ENCODE measurements at regions not wholly inside any gene's neighbourhood (a gene's known extent, or its start where the extent isn't known, plus 50 kb on each side); places are given as distances from the start of the nearest gene placed in this dataset.

GRCh38 chr1:239736479-239736878, 350.1 kb downstream of the CHRM3 start:
- no peak for TF ChIP-seq CTCF (IDR thresholded peaks at IDR 0.05; ENCODE audit: unreplicated experiment)
- Mint-ChIP-seq H3K4me3 (ENCODE audit: low read depth) (no peak overlapping the region), H3K36me3 (ENCODE audit: insufficient read depth) (peaks cover 2% of the 10 kb centered on the region), H3K4me1 (ENCODE audit: low read depth) (no peaks in the 10 kb centered on the region), H3K27me3 (peaks cover 2% of the 10 kb centered on the region), H3K9me3 (ENCODE audit: low read depth) (peaks cover 4% of the 10 kb centered on the region), H3K27ac (no peak overlapping the region)
- no peak for DNase-seq (ENCODE audit: low spot score, unreplicated experiment)

- H3K4me1 Mint-ChIP-seq (ENCODE audit: low read depth) = no peaks in the 10 kb centered on the region
- no peaks in the 10 kb centered on the region for H3K9me3 Mint-ChIP-seq (ENCODE audit: low read depth)
- no peak overlapping the region for H3K4me3 Mint-ChIP-seq (ENCODE audit: low read depth)
- no peaks in the 10 kb centered on the region for H3K36me3 Mint-ChIP-seq (ENCODE audit: insufficient read depth)
- H3K27ac Mint-ChIP-seq = no peak overlapping the region
- no peak for TF ChIP-seq CTCF (IDR thresholded peaks at IDR 0.05; ENCODE audit: unreplicated experiment)
- peaks cover 2% of the 10 kb centered on the region for H3K27me3 Mint-ChIP-seq
- no peak for DNase-seq (ENCODE audit: low spot score, unreplicated experiment)
Observed at GRCh38 chr1:239739375-239739774, 352.3 kb upstream of the FMN2 start.

GRCh38 chr1:239739919-239740318, 351.8 kb upstream of the FMN2 start:
- Mint-ChIP-seq H3K27me3 (peaks cover 2% of the 10 kb centered on the region), H3K36me3 (ENCODE audit: insufficient read depth) (no peaks in the 10 kb centered on the region), H3K27ac (no peak overlapping the region), H3K9me3 (ENCODE audit: low read depth) (no peaks in the 10 kb centered on the region), H3K4me3 (ENCODE audit: low read depth) (no peak overlapping the region), H3K4me1 (ENCODE audit: low read depth) (no peaks in the 10 kb centered on the region)
- no peak for TF ChIP-seq CTCF (IDR thresholded peaks at IDR 0.05; ENCODE audit: unreplicated experiment)
- no peak for DNase-seq (ENCODE audit: low spot score, unreplicated experiment)

- Mint-ChIP-seq H3K4me3 (ENCODE audit: low read depth) (no peak overlapping the region), H3K9me3 (ENCODE audit: low read depth) (no peaks in the 10 kb centered on the region), H3K36me3 (ENCODE audit: insufficient read depth) (no peaks in the 10 kb centered on the region), H3K4me1 (ENCODE audit: low read depth) (no peaks in the 10 kb centered on the region), H3K27me3 (peaks cover 1% of the 10 kb centered on the region), H3K27ac (no peak overlapping the region)
- DNase-seq (ENCODE audit: low spot score, unreplicated experiment) = no peak
- TF ChIP-seq CTCF (IDR thresholded peaks at IDR 0.05; ENCODE audit: unreplicated experiment) = no peak
Observed at GRCh38 chr1:239742416-239743109, 349.1 kb upstream of the FMN2 start.

GRCh38 chr1:239744851-239745250, 346.8 kb upstream of the FMN2 start:
- Mint-ChIP-seq H3K36me3 (ENCODE audit: insufficient read depth) (no peaks in the 10 kb centered on the region), H3K27me3 (no peaks in the 10 kb centered on the region), H3K9me3 (ENCODE audit: low read depth) (no peaks in the 10 kb centered on the region), H3K4me3 (ENCODE audit: low read depth) (no peak overlapping the region), H3K4me1 (ENCODE audit: low read depth) (peaks cover 6% of the 10 kb centered on the region), H3K27ac (no peak overlapping the region)
- TF ChIP-seq CTCF (IDR thresholded peaks at IDR 0.05; ENCODE audit: unreplicated experiment) = no peak
- no peak for DNase-seq (ENCODE audit: low spot score, unreplicated experiment)
